A673 (cell line): ENCODE measurements at regions not wholly inside any gene's neighbourhood (a gene's known extent, or its start where the extent isn't known, plus 50 kb on each side); places are given as distances from the start of the nearest gene placed in this dataset.

Experiments used
- BruUV-seq: library from RNA; stranded (reverse); fragments of 400-500 nt; replicated peaks from 2 replicates; lab custom pipeline; 2021; lab: Mats Ljungman, UMichigan
- CTCF ChIA-PET: fragments of 300-600 bp; sonication (Branson Sonifier 250); formaldehyde crosslinking; loops from one replicate; lab custom pipeline; 2022; ENCODE audit warnings: antibody characterized with exemption; lab: Charles Lee
- POLR2A ChIA-PET: fragments of 300-600 bp; sonication (Branson Sonifier 250); formaldehyde crosslinking; loops from one replicate; lab custom pipeline; 2022; ENCODE audit warnings: antibody characterized with exemption; ENCODE audit not compliant: low non-redundant PET; lab: Charles Lee
- DNase-seq: peaks from one replicate; pipeline ENCODE4 v3.0.0-alpha.2; 2015; ENCODE audit warnings: low spot score
- H3K27ac ChIP-seq: fragments of 200-600 bp; sonication (generic); 2 replicates; pipeline ENCODE4 v1.5.1; 2016; ENCODE audit warnings: mixed run types, low read depth, mild to moderate bottlenecking, mixed read lengths, antibody characterized with exemption, low read length; ENCODE audit not compliant: poor library complexity, severe bottlenecking
- H3K27me3 ChIP-seq: fragments of 200-600 bp; sonication (generic); replicated peaks from 2 replicates; pipeline ENCODE4 v1.6.1; 2017; ENCODE audit warnings: mixed run types, low read depth, mild to moderate bottlenecking, mixed read lengths, antibody characterized with exemption, low read length; ENCODE audit not compliant: insufficient read depth, poor library complexity
- H3K36me3 ChIP-seq: fragments of 200-600 bp; sonication (generic); 2 replicates; pipeline ENCODE4 v1.6.1; 2016; ENCODE audit warnings: mixed run types, mild to moderate bottlenecking, mixed read lengths, antibody characterized with exemption, low read length; ENCODE audit not compliant: insufficient read depth, poor library complexity, severe bottlenecking
- H3K4me1 ChIP-seq: fragments of 200-600 bp; sonication (generic); 2 replicates; pipeline ENCODE4 v1.6.1; 2017; ENCODE audit warnings: mixed run types, mild to moderate bottlenecking, mixed read lengths, antibody characterized with exemption, low read length; ENCODE audit not compliant: insufficient read depth, poor library complexity, severe bottlenecking
- H3K4me3 ChIP-seq: fragments of 200-600 bp; sonication (generic); 2 replicates; pipeline ENCODE4 v1.5.1; 2016; ENCODE audit warnings: low read depth, mixed run types, mild to moderate bottlenecking, mixed read lengths, low read length; ENCODE audit not compliant: poor library complexity, severe bottlenecking
- H3K9me3 ChIP-seq: fragments of 200-600 bp; sonication (generic); 2 replicates; pipeline ENCODE4 v1.6.1; 2016; ENCODE audit warnings: mixed run types, low read depth, mild to moderate bottlenecking, mixed read lengths, antibody characterized with exemption, low read length; ENCODE audit not compliant: poor library complexity, severe bottlenecking
- CTCF ChIP-seq: fragments of 300-800, 200-600 bp; sonication (generic); conservative IDR thresholded peaks from 2 replicates; pipeline ENCODE4 v1.5.1; 2017; ENCODE audit warnings: low read depth, mild to moderate bottlenecking, antibody characterized with exemption, low read length, moderate library complexity, mixed read lengths
- EZH2 ChIP-seq: fragments of 200-600 bp; sonication (generic); IDR thresholded peaks from 2 replicates; pipeline ENCODE4 v1.6.1; 2017; ENCODE audit warnings: borderline replicate concordance, low read depth, mild to moderate bottlenecking, mixed read lengths, antibody characterized with exemption, low read length; ENCODE audit not compliant: poor library complexity, severe bottlenecking
- intact Hi-C: fragments of 100-400 bp; cut with micrococcal nuclease; formaldehyde crosslinking; loops from one replicate; pipeline ENCODE4 v1.10.0; 2022; ENCODE audit not compliant: unreplicated experiment

DNA sequence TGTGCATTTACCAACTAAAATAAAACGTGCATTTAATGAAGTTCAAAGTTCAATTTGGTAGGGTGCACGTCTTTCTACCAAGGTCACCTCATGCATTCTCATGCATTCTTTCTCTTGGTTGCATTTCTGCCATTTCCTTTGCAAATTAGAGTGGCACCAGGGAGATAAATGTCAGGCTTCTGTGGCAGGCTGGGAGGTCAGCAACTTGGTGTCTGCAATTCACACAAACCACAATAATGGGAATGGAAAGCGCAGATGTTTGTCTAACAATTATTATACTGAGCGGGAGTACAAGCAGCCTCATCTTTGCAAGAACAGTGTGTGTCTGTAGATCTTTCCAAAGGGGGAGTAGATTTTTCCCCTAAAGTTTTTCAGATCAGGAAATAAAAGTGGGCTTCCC lies 411.7 kb downstream of the DMRT2 start:
- Histone ChIP-seq H3K36me3 (no peaks in the 10 kb centered on the region), H3K9me3 (no peaks in the 10 kb centered on the region), H3K27me3 (no peaks in the 10 kb centered on the region), H3K27ac (no peak overlapping the region), H3K4me1 (no peaks in the 10 kb centered on the region), H3K4me3 (no peak overlapping the region)
- POLR2A ChIA-PET, result no interaction called here
- no TSS peak for BruUV-seq
- CTCF ChIA-PET, result no interaction called here
- intact Hi-C loops, result no loop called here
- no peak for DNase-seq
- no peak for TF ChIP-seq EZH2
- TF ChIP-seq CTCF, result no peak

DNA sequence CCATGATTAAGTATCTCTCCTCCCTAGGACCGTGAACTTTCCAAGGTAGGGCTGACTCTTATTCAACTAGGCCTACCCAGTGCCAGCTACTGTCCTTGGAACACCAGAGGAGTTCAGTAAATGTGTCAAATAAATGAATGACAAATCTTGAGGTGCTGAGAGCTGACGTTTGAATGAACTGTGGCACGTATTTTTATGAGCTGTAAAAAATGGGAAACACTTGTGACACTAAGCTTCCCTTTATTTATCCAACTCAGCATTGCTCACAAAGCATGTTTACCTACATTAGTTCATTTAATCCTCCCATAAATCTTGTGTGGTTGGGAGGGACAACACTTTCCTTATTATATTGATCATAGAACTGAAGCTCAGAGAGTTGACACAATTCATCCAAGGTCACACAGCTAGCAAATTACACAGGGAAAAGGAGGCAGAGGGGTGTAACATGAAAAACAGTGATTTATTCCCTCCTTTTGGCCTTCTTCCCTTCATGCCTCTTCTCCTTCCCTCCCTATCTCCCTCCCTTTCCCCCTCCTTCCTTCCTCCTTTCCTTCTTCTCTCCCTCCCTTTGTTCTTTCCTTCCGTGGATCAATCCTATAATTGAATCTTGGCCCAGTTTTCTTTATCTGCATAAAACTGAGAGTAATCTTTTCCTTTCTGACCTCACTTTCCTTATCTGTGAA lies 412.6 kb downstream of the DMRT2 start:
- POLR2A ChIA-PET, result no interaction called here
- no TSS peak for BruUV-seq
- no peak overlapping the region for H3K4me3 ChIP-seq
- intact Hi-C loops, result no loop called here
- H3K36me3 ChIP-seq, result no peaks in the 10 kb centered on the region
- no peaks in the 10 kb centered on the region for H3K27me3 ChIP-seq
- no peak for TF ChIP-seq EZH2
- TF ChIP-seq CTCF, result no peak
- no peaks in the 10 kb centered on the region for H3K9me3 ChIP-seq
- CTCF ChIA-PET, result no interaction called here
- no peak overlapping the region for H3K27ac ChIP-seq
- no peaks in the 10 kb centered on the region for H3K4me1 ChIP-seq
- DNase-seq, result no peak

GRCh38 chr9:1469996-1470395 lies 419.8 kb downstream of the DMRT2 start:
- no peak for DNase-seq
- Histone ChIP-seq H3K4me3 (no peak overlapping the region), H3K27me3 (peaks cover 4% of the 10 kb centered on the region), H3K36me3 (no peaks in the 10 kb centered on the region), H3K27ac (no peak overlapping the region), H3K9me3 (no peaks in the 10 kb centered on the region), H3K4me1 (no peaks in the 10 kb centered on the region)
- ChIA-PET POLR2A (no interaction called here), CTCF (no interaction called here)
- no peak for TF ChIP-seq EZH2
- no peak for TF ChIP-seq CTCF
- intact Hi-C loops, result no loop called here
- no TSS peak for BruUV-seq
